ENCODE measurements at regions not wholly inside any gene's neighbourhood (a gene's known extent, or its start where the extent isn't known, plus 50 kb on each side); places are given as distances from the start of the nearest gene placed in this dataset.

- 53 to 57% methylated on average over 3 to 6 of the region's 6 CpGs for WGBS, 2 donors (ENCODE audit: low coverage in 1 of 2)
- Histone ChIP-seq H3K36me3 (no peaks in the 10 kb centered on the region), H3K4me3 (no peak overlapping the region), H3K4me1 (no peaks in the 10 kb centered on the region), H3K27ac (no peak overlapping the region), H3K9me3 (no peaks in the 10 kb centered on the region), H3K27me3 (no peaks in the 10 kb centered on the region)
- TF ChIP-seq POLR2A (IDR thresholded peaks at IDR 0.05) (no peak), POLR2AphosphoS5 (IDR thresholded peaks at IDR 0.05) (no peak), EP300 (IDR thresholded peaks at IDR 0.05; ENCODE audit: low read depth) (no peak)
- TF ChIP-seq, protein P1, sequence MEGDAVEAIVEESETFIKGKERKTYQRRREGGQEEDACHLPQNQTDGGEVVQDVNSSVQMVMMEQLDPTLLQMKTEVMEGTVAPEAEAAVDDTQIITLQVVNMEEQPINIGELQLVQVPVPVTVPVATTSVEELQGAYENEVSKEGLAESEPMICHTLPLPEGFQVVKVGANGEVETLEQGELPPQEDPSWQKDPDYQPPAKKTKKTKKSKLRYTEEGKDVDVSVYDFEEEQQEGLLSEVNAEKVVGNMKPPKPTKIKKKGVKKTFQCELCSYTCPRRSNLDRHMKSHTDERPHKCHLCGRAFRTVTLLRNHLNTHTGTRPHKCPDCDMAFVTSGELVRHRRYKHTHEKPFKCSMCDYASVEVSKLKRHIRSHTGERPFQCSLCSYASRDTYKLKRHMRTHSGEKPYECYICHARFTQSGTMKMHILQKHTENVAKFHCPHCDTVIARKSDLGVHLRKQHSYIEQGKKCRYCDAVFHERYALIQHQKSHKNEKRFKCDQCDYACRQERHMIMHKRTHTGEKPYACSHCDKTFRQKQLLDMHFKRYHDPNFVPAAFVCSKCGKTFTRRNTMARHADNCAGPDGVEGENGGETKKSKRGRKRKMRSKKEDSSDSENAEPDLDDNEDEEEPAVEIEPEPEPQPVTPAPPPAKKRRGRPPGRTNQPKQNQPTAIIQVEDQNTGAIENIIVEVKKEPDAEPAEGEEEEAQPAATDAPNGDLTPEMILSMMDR (IDR thresholded peaks at IDR 0.05), result no peak
- no peak for DNase-seq
- in situ Hi-C loops (cut with MboI; ENCODE audit: low pct_ligation_motif_present in 1 of 4, low pct_unique_long_range_greater_than_20kb in 1 of 4, low sequenced_read_pairs in 3 of 4), result no loop called here
- intact Hi-C loops (cut with DNase I; ENCODE audit: low total_unique reads), result no loop called here
Observed at GRCh38 chr5:26009742-26010141, 1028.6 kb downstream of the CDH9 start.

GRCh38 chr5:26003966-26004365 lies 1034.4 kb downstream of the CDH9 start:
- no peak for DNase-seq
- no peaks in the 10 kb centered on the region for H3K9me3 ChIP-seq
- H3K27ac ChIP-seq, result no peak overlapping the region
- in situ Hi-C loops (cut with MboI; ENCODE audit: low pct_ligation_motif_present in 1 of 4, low pct_unique_long_range_greater_than_20kb in 1 of 4, low sequenced_read_pairs in 3 of 4) (no loop called here), intact Hi-C loops (cut with DNase I; ENCODE audit: low total_unique reads) (no loop called here)
- TF ChIP-seq, protein P1 (IDR thresholded peaks at IDR 0.05), result no peak
- TF ChIP-seq EP300 (IDR thresholded peaks at IDR 0.05; ENCODE audit: low read depth), result no peak
- no peak for TF ChIP-seq POLR2AphosphoS5 (IDR thresholded peaks at IDR 0.05)
- no peak for TF ChIP-seq POLR2A (IDR thresholded peaks at IDR 0.05)
- H3K27me3 ChIP-seq, result no peaks in the 10 kb centered on the region
- no peak overlapping the region for H3K4me3 ChIP-seq
- no peaks in the 10 kb centered on the region for H3K36me3 ChIP-seq
- whole genome bisulfite sequencing, 2 donors (ENCODE audit: low coverage in 1 of 2), result 28 to 60% methylated on average over 2 to 3 of the region's 3 CpGs
- H3K4me1 ChIP-seq, result no peaks in the 10 kb centered on the region

DNA sequence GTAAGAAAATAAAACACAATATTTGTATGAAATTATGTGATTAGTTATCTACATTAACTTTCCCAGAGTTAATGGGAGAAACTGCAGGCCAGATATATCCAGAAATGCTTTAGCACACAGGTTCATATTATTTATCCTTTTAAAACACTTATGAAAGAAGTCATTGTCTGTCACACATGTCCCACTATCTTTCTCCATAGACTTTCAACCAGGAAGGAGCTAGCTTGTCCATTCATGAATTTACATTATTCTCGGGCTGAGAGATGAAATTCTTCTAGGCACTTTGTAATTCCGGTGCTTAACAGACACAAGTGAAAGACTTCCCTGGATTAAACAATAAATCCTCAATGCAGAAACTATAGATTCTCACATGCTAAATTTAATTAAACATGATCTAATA lies 1043.2 kb downstream of the CDH9 start:
- no peak for DNase-seq
- TF ChIP-seq, protein P1 (IDR thresholded peaks at IDR 0.05), result no peak
- no peak for TF ChIP-seq POLR2AphosphoS5 (IDR thresholded peaks at IDR 0.05)
- TF ChIP-seq EP300 (IDR thresholded peaks at IDR 0.05; ENCODE audit: low read depth), result no peak
- no peak for TF ChIP-seq POLR2A (IDR thresholded peaks at IDR 0.05)
- Histone ChIP-seq H3K27me3 (no peaks in the 10 kb centered on the region), H3K4me3 (no peak overlapping the region), H3K36me3 (peaks cover 0 to 2% (median 0%) of the 10 kb centered on the region in 4 donors), H3K27ac (no peak overlapping the region), H3K4me1 (no peaks in the 10 kb centered on the region), H3K9me3 (peaks cover 0 to 13% of the 10 kb centered on the region in 2 donors)
- intact Hi-C loops (cut with DNase I; ENCODE audit: low total_unique reads), result no loop called here
- 79 to 86% methylated on average over 2 of the region's 2 CpGs for WGBS, 2 donors (ENCODE audit: low coverage in 1 of 2)
- in situ Hi-C loops (cut with MboI; ENCODE audit: low pct_ligation_motif_present in 1 of 4, low pct_unique_long_range_greater_than_20kb in 1 of 4, low sequenced_read_pairs in 3 of 4), result no loop called here

DNA sequence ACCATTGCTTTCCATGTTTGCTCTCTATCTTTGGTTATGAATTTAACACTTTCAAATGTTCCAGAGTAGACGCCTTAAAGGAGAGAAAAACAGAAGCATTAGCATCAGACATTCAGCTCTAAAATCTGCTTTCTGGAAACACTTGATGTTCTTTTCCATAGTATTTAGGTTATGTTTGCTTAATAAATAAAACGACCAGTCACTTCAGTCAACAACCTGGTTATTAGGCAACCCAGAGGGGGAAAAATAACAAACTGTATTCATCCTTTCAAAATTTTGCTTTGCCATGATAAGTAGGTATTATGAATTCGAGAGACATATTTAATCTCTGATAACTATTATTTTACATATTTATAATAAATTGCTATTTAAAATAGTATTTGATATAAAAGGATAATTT lies 1044.7 kb downstream of the CDH9 start:
- DNase-seq, result no peak
- 66 to 69% methylated on average over 3 of the region's 3 CpGs for WGBS, 2 donors (ENCODE audit: low coverage in 1 of 2)
- Histone ChIP-seq H3K36me3 (peaks cover 0 to 2% (median 0%) of the 10 kb centered on the region in 4 donors), H3K9me3 (peaks cover 0 to 15% of the 10 kb centered on the region in 2 donors), H3K4me1 (no peaks in the 10 kb centered on the region), H3K27ac (no peak overlapping the region), H3K4me3 (no peak overlapping the region), H3K27me3 (no peaks in the 10 kb centered on the region)
- TF ChIP-seq, protein P1 (IDR thresholded peaks at IDR 0.05), result no peak
- TF ChIP-seq EP300 (IDR thresholded peaks at IDR 0.05; ENCODE audit: low read depth) (no peak), POLR2AphosphoS5 (IDR thresholded peaks at IDR 0.05) (no peak), POLR2A (IDR thresholded peaks at IDR 0.05) (no peak)
- in situ Hi-C loops (cut with MboI; ENCODE audit: low pct_ligation_motif_present in 1 of 4, low pct_unique_long_range_greater_than_20kb in 1 of 4, low sequenced_read_pairs in 3 of 4), result no loop called here
- intact Hi-C loops (cut with DNase I; ENCODE audit: low total_unique reads), result no loop called here
